ENCODE measurements at regions not wholly inside any gene's neighbourhood (a gene's known extent, or its start where the extent isn't known, plus 50 kb on each side); places are given as distances from the start of the nearest gene placed in this dataset.

- no peak for TF ChIP-seq CTCF (IDR thresholded peaks at IDR 0.05)
- DNase-seq: no peak
- Histone ChIP-seq H3K36me3 (ENCODE audit: low read depth) (no peaks in the 10 kb centered on the region), H3K4me1 (ENCODE audit: low read depth) (no peaks in the 10 kb centered on the region), H3K4me3 (no peak overlapping the region), H3K9me3 (no peaks in the 10 kb centered on the region)
- intact Hi-C loops (cut with DNase I, micrococcal nuclease): no loop called here
- no peak for ATAC-seq
Observed at GRCh38 chr14:85438001-85438400, 91.9 kb upstream of the FLRT2 start.

GRCh38 chr14:85438481-85438942 lies 91.4 kb upstream of the FLRT2 start:
- ATAC-seq: no peak
- Histone ChIP-seq H3K4me3 (no peak overlapping the region), H3K36me3 (ENCODE audit: low read depth) (no peaks in the 10 kb centered on the region), H3K4me1 (ENCODE audit: low read depth) (no peaks in the 10 kb centered on the region), H3K9me3 (no peaks in the 10 kb centered on the region)
- no peak for DNase-seq
- no peak for TF ChIP-seq CTCF (IDR thresholded peaks at IDR 0.05)
- intact Hi-C loops (cut with DNase I, micrococcal nuclease): no loop called here

- no peak for ATAC-seq
- no peak for DNase-seq
- Histone ChIP-seq H3K4me1 (ENCODE audit: low read depth) (no peaks in the 10 kb centered on the region), H3K36me3 (ENCODE audit: low read depth) (no peaks in the 10 kb centered on the region), H3K4me3 (no peak overlapping the region), H3K9me3 (no peaks in the 10 kb centered on the region)
- intact Hi-C loops (cut with DNase I, micrococcal nuclease): no loop called here
- TF ChIP-seq CTCF (IDR thresholded peaks at IDR 0.05): no peak
Observed at GRCh38 chr14:85439696-85440328, 90.1 kb upstream of the FLRT2 start.

GRCh38 chr14:85441909-85442643 lies 87.9 kb upstream of the FLRT2 start:
- Histone ChIP-seq H3K36me3 (ENCODE audit: low read depth) (no peaks in the 10 kb centered on the region), H3K4me1 (ENCODE audit: low read depth) (no peaks in the 10 kb centered on the region), H3K4me3 (no peak overlapping the region), H3K9me3 (no peaks in the 10 kb centered on the region)
- intact Hi-C loops (cut with DNase I, micrococcal nuclease): no loop called here
- DNase-seq (no peak), ATAC-seq (no peak)
- no peak for TF ChIP-seq CTCF (IDR thresholded peaks at IDR 0.05)

- no peak for ATAC-seq
- Histone ChIP-seq H3K4me3 (no peak overlapping the region), H3K36me3 (ENCODE audit: low read depth) (no peaks in the 10 kb centered on the region), H3K9me3 (no peaks in the 10 kb centered on the region), H3K4me1 (ENCODE audit: low read depth) (no peaks in the 10 kb centered on the region)
- no peak for TF ChIP-seq CTCF (IDR thresholded peaks at IDR 0.05)
- no peak for DNase-seq
- intact Hi-C loops (cut with DNase I, micrococcal nuclease): no loop called here
Observed at GRCh38 chr14:85442996-85443395, 86.9 kb upstream of the FLRT2 start.

Measured in mucosa of descending colon (tissue), 3 donors.